Activated T-cell treated with anti-CD3 and anti-CD28 coated beads for 48 hours (primary cell): ENCODE measurements at regions not wholly inside any gene's neighbourhood (a gene's known extent, or its start where the extent isn't known, plus 50 kb on each side); places are given as distances from the start of the nearest gene placed in this dataset.
A peak's percentile ranks its signal among the peaks of the same experiment; 100 is the strongest.
"Not testable (repeated sequence)": the region's sequence is repeated elsewhere in the genome, so short reads cannot be mapped to it uniquely, and the experiment has no call there.

Source experiments
- DNase-seq: peaks from one replicate; pipeline ENCODE4 v3.0.0-alpha.2; 2020; ENCODE audit warnings: low read depth

GRCh38 chr7:93048136-93048930, 69.4 kb downstream of the SAMD9 start:
- DNase-seq = no peak

DNA sequence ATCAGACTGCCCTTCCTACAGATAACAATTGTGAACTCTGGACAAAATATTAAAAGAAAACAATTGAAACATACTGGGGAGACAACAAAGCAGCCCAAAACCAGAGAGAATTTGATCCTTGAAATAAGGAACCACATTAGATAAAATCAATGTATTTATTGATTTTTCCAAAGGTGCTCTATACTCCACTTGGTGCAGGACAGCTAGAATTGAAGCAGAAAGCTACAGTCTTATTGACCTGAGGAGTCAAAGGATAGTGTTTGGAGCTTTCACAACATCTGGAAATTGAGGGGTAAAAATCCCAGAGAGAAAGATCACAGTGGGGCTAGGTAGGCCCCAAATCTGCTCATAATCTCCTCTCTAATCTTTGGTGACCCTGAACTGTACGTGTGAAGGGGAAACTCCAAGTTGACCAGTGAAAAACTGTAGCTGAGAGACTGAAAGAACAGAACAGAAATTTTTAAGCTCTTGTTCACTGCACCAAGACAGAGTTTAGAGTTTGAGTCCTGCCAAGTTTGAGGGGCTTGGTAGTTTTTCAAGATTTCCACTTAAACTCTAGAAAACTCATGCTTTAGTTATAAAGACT, 70.2 kb downstream of the SAMD9 start:
- DNase-seq = no peak

DNA sequence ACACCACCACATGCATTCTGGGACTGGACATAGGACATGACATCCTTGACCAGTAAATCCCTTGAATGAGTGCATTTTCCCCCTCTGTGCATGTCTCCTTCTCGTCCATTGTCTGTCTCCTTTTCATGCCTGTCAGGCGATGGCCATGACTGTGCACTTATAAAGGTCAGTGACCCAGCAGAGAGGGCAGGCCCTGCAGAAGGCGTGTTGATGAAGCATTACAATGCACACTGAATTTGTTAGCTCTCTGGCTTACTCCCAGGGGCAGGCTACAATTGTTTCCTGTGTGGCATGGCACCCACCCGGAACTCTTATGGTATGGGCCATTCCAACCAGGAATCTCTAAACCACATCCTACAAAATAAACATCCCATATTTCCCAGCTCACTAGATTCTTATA, 71.1 kb downstream of the SAMD9 start:
- no peak for DNase-seq

- no peak for DNase-seq
These were observed 73.5 kb downstream of the SAMD9 start for GRCh38 chr7:93044147-93044810.

GRCh38 chr7:93043385-93043985, 74.3 kb downstream of the SAMD9 start:
- no peak for DNase-seq

DNA sequence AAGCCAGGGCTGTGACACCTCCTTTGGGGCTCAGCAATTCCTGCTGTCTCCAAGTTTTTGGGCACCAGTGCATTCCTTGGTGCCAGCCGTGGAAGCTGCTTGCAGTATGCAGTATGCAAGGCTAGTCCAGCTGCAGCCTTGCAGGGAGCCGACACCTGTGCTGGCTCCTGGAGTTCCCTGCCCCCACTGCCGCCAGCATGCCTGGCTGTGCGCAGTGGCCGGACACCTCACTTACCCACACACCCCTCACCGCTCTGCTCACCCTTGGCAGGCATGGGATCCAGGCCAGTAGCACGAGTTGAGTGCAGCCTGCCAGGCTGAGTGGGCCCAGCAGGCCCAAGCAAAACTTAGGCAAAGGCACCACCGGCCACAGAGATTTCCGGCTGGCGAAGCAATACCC, 77.4 kb downstream of the SAMD9 start:
- no peak for DNase-seq

DNA sequence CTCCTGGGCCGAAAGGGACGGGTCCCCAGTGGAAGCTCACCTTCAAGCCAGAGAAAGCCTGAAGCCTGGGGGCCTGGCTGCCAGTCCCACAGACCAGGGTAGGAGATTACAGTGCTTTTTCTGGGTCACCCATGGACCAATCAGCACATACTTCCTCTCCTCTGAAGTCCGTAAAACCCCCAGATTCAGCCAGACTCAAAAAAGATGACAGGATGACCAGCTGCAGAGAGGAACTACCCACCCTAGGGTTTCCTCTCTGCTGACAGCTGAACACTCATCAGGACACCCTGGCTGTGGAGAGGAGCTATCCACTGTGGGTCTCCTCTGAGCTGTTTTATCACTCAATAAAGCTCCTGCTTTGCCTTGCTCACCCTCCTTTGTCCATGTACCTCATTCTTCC, 78.0 kb downstream of the SAMD9 start:
- no peak for DNase-seq

DNA sequence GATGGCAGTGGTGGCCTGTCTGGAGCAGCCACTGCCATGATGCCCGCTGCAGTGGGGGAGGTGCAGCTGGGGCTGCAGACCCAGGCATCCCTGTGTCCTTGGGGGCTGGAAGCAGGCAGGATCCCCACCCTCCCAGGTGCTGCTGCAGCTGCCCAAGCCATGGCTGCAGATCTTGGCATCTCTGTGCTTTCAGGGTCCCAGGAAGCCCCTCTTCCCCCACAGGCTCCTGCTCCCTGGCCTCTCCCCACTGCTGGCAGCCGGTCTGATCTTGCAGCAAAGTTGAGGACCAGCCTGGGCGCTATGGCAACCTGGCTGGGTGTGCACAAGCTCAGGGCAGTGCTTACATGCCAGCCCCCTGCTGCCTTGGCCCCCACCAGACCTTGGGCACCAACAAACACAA, 78.5 kb downstream of the SAMD9 start:
- DNase-seq = no peak

- DNase-seq = peak; percentile 8
These were observed 81.0 kb downstream of the SAMD9 start for GRCh38 chr7:93036807-93037206.

DNA sequence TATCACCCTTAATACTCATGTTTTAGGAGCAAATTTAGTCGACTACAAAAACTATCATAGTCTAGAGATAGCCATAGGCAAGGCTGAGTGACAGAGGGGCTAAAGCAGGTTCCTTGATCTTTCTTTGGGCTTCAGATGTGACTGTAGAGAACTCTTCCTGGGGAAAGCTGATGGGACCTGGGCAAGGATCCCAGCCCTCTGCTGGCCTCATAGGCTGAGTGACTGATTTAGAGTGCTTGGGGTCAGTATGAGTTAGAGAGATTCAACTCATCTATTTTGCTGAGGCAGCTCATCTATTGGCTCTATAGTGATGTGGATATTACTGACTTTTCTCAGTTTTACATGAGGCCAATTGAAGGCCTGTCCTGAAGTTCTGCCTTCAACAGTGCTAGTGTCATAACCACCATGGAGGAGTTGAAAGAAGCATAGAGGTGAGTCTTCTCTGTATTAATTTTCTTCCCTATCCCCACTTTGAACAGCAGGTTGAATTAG, 81.6 kb downstream of the SAMD9 start:
- no peak for DNase-seq

- DNase-seq = no peak
These were observed 86.0 kb downstream of the SAMD9 start for GRCh38 chr7:93031795-93032194.

DNA sequence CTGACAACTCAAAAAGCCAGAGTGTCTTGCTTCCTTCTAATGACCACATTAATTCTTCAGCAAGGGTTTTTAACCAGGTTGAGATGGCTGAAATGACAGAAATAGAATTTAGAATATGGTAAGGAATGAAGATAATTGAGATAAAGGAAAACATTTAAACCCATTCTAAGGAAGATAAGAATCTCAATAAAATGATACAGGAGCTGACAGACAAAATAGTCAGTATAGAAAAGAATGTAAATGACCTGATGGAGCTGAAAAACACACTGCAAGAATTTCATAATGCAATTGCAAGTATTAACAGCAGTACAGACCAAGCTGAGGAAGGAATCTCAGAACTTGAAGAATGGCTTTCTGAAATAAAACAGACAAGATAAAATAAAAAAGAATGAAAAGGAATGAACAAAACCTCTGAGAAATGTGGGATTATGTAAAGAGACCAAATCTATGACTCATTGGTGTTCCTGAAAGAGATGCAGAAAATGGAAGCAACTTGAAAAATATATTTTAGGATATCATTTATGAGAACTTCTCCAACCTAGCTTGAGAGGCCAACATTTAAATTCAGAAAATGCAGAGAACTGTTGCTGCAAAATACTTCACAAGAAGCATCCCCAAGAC, 87.1 kb downstream of the SAMD9 start:
- no peak for DNase-seq

GRCh38 chr7:93029056-93029455, 88.7 kb downstream of the SAMD9 start:
- DNase-seq = no peak

DNA sequence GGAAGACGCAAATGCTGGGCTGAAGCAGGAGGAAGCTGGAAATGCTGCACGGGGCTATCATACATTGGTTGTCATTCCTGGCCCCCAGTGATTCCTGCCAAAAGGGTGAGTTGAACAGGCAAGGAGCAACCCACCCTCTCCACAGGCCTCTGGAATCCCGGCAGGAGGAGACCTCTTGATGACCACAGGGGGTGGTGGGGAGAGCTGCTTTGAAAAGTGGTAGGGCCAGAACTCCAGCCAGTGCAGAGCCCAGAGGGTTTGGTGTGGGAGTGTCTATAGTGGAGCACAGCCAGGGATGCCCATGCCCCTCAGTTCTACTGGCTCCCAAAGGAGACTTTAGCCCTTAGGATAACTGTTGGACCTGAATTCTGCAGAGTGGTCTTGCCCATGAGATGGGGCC, 89.2 kb downstream of the SAMD9 start:
- no peak for DNase-seq

GRCh38 chr7:93027044-93027443, 90.7 kb downstream of the SAMD9 start:
- DNase-seq = no peak

DNA sequence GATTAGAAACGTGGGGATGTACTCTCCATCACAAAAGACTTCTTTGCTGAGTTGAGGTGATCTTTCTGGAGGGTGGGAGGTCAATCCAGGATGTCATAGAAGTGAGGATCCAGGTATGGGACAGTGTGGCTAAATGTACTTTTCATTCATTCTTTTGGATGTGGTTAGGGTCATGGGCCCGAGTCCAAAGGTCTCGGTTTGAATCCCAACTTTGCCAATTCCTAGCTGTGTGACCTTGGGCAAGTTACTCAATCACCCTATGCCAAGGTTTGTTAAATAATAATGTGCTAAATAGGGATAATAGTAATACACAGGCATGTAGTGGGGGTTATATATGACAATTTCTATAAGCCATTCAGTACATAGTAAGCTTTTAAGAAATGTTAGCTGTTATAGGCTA, 91.4 kb downstream of the SAMD9 start:
- no peak for DNase-seq

- DNase-seq = no peak
These were observed 92.4 kb downstream of the SAMD9 start for GRCh38 chr7:93025389-93025788.

GRCh38 chr7:93022931-93023478, 94.8 kb downstream of the SAMD9 start:
- DNase-seq = not testable (repeated sequence)

- no peak for DNase-seq
These were observed 96.0 kb downstream of the SAMD9 start for GRCh38 chr7:93021748-93022147.

DNA sequence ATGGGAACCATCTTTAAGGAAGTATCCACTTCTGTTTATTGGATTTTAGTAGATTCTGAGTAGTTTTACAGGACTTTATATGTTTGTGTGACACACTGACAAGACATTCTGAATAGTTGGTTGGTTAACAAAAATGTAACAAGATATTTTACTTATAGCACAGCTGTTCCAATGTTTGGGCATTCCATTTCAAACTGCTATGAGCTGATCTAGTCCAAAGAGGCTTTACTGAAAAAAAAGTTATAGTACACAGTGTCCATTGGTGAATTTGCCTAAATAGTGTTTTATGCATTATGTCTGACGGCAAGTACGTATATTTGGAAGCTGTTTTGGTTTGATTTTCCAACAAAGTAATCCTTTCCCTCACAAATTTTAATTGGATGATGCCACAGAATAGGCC, 99.1 kb downstream of the SAMD9 start:
- DNase-seq = no peak

- DNase-seq = no peak
These were observed 100.9 kb downstream of the SAMD9 start for GRCh38 chr7:93016681-93017381.
